H9 (cell line): ENCODE measurements at regions not wholly inside any gene's neighbourhood (a gene's known extent, or its start where the extent isn't known, plus 50 kb on each side); places are given as distances from the start of the nearest gene placed in this dataset.

Experiments
- DNase-seq: peaks from one replicate; pipeline ENCODE4 v3.0.0-alpha.2; 2017
- H2AFZ ChIP-seq: one replicate; pipeline ENCODE4 v1.6.1; 2013; ENCODE audit warnings: mild to moderate bottlenecking, low read length, control low read depth, moderate library complexity
- H2AK5ac ChIP-seq: 2 replicates; pipeline ENCODE4 v1.6.1; 2013; ENCODE audit warnings: low read length, control low read depth, mixed read lengths; ENCODE audit not compliant: insufficient read length
- H2BK120ac ChIP-seq: one replicate; pipeline ENCODE4 v1.6.1; 2013; ENCODE audit warnings: low read depth, mild to moderate bottlenecking, low read length, control low read depth, inconsistent platforms; ENCODE audit not compliant: poor library complexity, severe bottlenecking
- H2BK12ac ChIP-seq: 2 replicates; pipeline ENCODE4 v1.6.1; 2013; ENCODE audit warnings: low read length, control low read depth, mixed read lengths, low read depth; ENCODE audit not compliant: insufficient read length
- H2BK15ac ChIP-seq: 2 replicates; pipeline ENCODE4 v1.6.1; 2013; ENCODE audit warnings: low read depth, low read length, control low read depth
- H2BK20ac ChIP-seq: one replicate; pipeline ENCODE4 v1.6.1; 2013; ENCODE audit warnings: low read depth, mild to moderate bottlenecking, low read length, control low read depth, inconsistent platforms; ENCODE audit not compliant: poor library complexity, severe bottlenecking
- H2BK5ac ChIP-seq: 2 replicates; pipeline ENCODE4 v1.6.1; 2013; ENCODE audit warnings: low read length, control low read depth, mixed read lengths; ENCODE audit not compliant: insufficient read length
- H3K14ac ChIP-seq: 2 replicates; pipeline ENCODE4 v1.6.1; 2013; ENCODE audit warnings: low read length, control low read depth; ENCODE audit not compliant: insufficient read depth
- H3K18ac ChIP-seq: 2 replicates; pipeline ENCODE4 v1.6.1; 2013; ENCODE audit warnings: low read depth, mild to moderate bottlenecking, mixed read lengths, low read length, control low read depth; ENCODE audit not compliant: insufficient read length
- H3K23ac ChIP-seq: 2 replicates; pipeline ENCODE4 v1.6.1; 2013; ENCODE audit warnings: low read length, control low read depth, mixed read lengths, low read depth; ENCODE audit not compliant: insufficient read length
- H3K23me2 ChIP-seq: 2 replicates; pipeline ENCODE4 v1.6.1; 2013; ENCODE audit warnings: low read depth, mild to moderate bottlenecking, mixed read lengths, low read length, control low read depth; ENCODE audit not compliant: insufficient read length, poor library complexity, severe bottlenecking
- H3K27ac ChIP-seq: 2 replicates; pipeline ENCODE4 v1.5.1; 2013; ENCODE audit warnings: low read length, control low read depth, mixed read lengths, low read depth; ENCODE audit not compliant: insufficient read length
- H3K27me3 ChIP-seq: 2 replicates; pipeline ENCODE4 v1.6.1; 2013; ENCODE audit warnings: low read length, control low read depth, inconsistent platforms; ENCODE audit not compliant: insufficient read depth
- H3K4ac ChIP-seq: 2 replicates; pipeline ENCODE4 v1.6.1; 2013; ENCODE audit warnings: low read depth, mild to moderate bottlenecking, control low read depth, inconsistent platforms, low read length, moderate library complexity
- H3K4me1 ChIP-seq: 2 replicates; pipeline ENCODE4 v1.6.1; 2013; ENCODE audit warnings: low read length, control low read depth, inconsistent platforms; ENCODE audit not compliant: insufficient read depth
- H3K4me2 ChIP-seq: 2 replicates; pipeline ENCODE4 v1.6.1; 2013; ENCODE audit warnings: low read length, control low read depth, mixed read lengths; ENCODE audit not compliant: insufficient read length, insufficient read depth
- H3K56ac ChIP-seq: 2 replicates; pipeline ENCODE4 v1.6.1; 2013; ENCODE audit warnings: low read depth, mild to moderate bottlenecking, mixed read lengths, low read length, control low read depth; ENCODE audit not compliant: insufficient read length
- H3K79me1 ChIP-seq: 2 replicates; pipeline ENCODE4 v1.6.1; 2013; ENCODE audit warnings: low read depth, mild to moderate bottlenecking, moderate library complexity, low read length, control low read depth, inconsistent platforms; ENCODE audit not compliant: insufficient read depth, poor library complexity, severe bottlenecking
- H3K79me2 ChIP-seq: 2 replicates; pipeline ENCODE4 v1.6.1; 2013; ENCODE audit warnings: low read length, control low read depth, inconsistent platforms; ENCODE audit not compliant: insufficient read depth
- H3K9ac ChIP-seq: 2 replicates; pipeline ENCODE4 v1.6.1; 2013; ENCODE audit warnings: low read length, control low read depth, mixed read lengths; ENCODE audit not compliant: insufficient read length; ENCODE audit errors: extremely low read depth
- H3K9me3 ChIP-seq: one replicate; pipeline ENCODE4 v1.6.1; 2013; ENCODE audit warnings: low read depth, low read length, inconsistent platforms; ENCODE audit not compliant: control insufficient read depth
- H3T11ph ChIP-seq: one replicate; pipeline ENCODE4 v1.6.1; 2013; ENCODE audit warnings: mild to moderate bottlenecking, low read length, control low read depth, inconsistent platforms
- H4K20me1 ChIP-seq: one replicate; pipeline ENCODE4 v1.6.1; 2013; ENCODE audit not compliant: control insufficient read depth, insufficient read length, insufficient read depth
- H4K5ac ChIP-seq: 2 replicates; pipeline ENCODE4 v1.6.1; 2013; ENCODE audit warnings: low read depth, mild to moderate bottlenecking, mixed read lengths, low read length, control low read depth; ENCODE audit not compliant: insufficient read length
- H4K8ac ChIP-seq: replicated peaks from 2 replicates; pipeline ENCODE4 v1.6.1; 2013; ENCODE audit warnings: low read length, control low read depth, mixed read lengths, low read depth; ENCODE audit not compliant: insufficient read length
- H4K91ac ChIP-seq: 2 replicates; pipeline ENCODE4 v1.6.1; 2013; ENCODE audit warnings: low read depth, mild to moderate bottlenecking, moderate library complexity, mixed read lengths, low read length, control low read depth; ENCODE audit not compliant: insufficient read length
- H3K27ac Mint-ChIP-seq, 3 experiments: 2 replicates in 2 of 3; 3 replicates in 1 of 3; pipeline ENCODE4 v1.8.0; 2020 to 2021; ENCODE audit warnings: mixed read lengths in 3 of 3, mild to moderate bottlenecking in 1 of 3, moderate library complexity in 1 of 3
- H3K27me3 Mint-ChIP-seq: 2 replicates; pipeline ENCODE4 v1.8.0; 2021; ENCODE audit warnings: low read depth, mild to moderate bottlenecking, moderate library complexity, mixed read lengths
- H3K36me3 Mint-ChIP-seq, 3 experiments: 2 replicates in 2 of 3; 3 replicates in 1 of 3; pipeline ENCODE4 v1.8.0; 2020 to 2021; ENCODE audit warnings: low read depth in 3 of 3, mixed read lengths in 3 of 3; ENCODE audit not compliant: insufficient read depth in 1 of 3
- H3K4me1 Mint-ChIP-seq, 2 experiments: 2 replicates each; pipeline ENCODE4 v1.8.0; 2020; ENCODE audit warnings: mixed read lengths in 2 of 2
- H3K4me3 Mint-ChIP-seq, 2 experiments: 2 replicates in 1 of 2; 3 replicates in 1 of 2; pipeline ENCODE4 v1.8.0; 2020 to 2021; ENCODE audit warnings: mild to moderate bottlenecking in 2 of 2, mixed read lengths in 2 of 2, moderate library complexity in 1 of 2
- H3K9me3 Mint-ChIP-seq, 2 experiments: 2 replicates in 1 of 2; 3 replicates in 1 of 2; pipeline ENCODE4 v1.8.0; 2020; ENCODE audit warnings: mild to moderate bottlenecking in 2 of 2, mixed read lengths in 2 of 2, moderate library complexity in 1 of 2
- CTCF ChIP-seq: fragments of 200-600 bp; sonication (generic); conservative IDR thresholded peaks from 3 replicates; pipeline ENCODE4 v1.8.0; 2021; ENCODE audit warnings: antibody characterized with exemption, mild to moderate bottlenecking

DNA sequence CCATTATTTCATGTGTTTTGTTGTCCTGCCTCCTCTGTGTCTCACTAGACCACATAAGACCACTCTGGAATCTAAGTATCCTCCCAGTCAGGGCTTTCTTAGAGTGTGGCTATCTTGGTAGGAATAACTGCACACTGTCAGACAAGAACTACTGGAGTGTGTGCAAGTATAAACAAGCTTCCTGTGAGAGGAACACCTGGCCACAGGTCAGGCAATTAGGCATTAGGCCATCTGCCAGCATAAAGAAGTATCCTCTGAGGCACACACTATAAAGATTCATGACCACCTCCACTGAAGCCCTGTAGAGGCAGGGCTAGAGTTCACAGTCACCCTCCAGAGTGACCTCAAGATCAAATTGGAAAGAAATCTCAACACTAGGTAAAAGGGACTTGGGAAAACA, 507.0 kb upstream of the PABPC4L start:
- no peak overlapping the region for H2BK12ac ChIP-seq
- no peaks in the 10 kb centered on the region for H3K23me2 ChIP-seq
- no peak overlapping the region for H3K18ac ChIP-seq
- no peak overlapping the region for H2BK120ac ChIP-seq
- H3K9me3 ChIP-seq: no peaks in the 10 kb centered on the region
- Mint-ChIP-seq H3K27me3 (no peaks in the 10 kb centered on the region), H3K27ac (no peak overlapping the region), H3K9me3 (peaks cover 4% of the 10 kb centered on the region in 2 experiments; a peak in 3 of 5 replicates), H3K4me1 (peaks cover 6% of the 10 kb centered on the region in 2 experiments), H3K36me3 (peaks cover 4 to 14% (median 6%) of the 10 kb centered on the region in 3 experiments; a peak in 4 of 7 replicates), H3K4me3 (no peak overlapping the region)
- no peaks in the 10 kb centered on the region for H4K20me1 ChIP-seq
- H2AFZ ChIP-seq: no peak overlapping the region
- no peak overlapping the region for H2BK20ac ChIP-seq
- H3K4me2 ChIP-seq: no peak overlapping the region
- no peaks in the 10 kb centered on the region for H3K79me2 ChIP-seq
- no peak overlapping the region for H3K27ac ChIP-seq
- H2BK15ac ChIP-seq: no peak overlapping the region
- no peaks in the 10 kb centered on the region for H3K79me1 ChIP-seq
- no peak for TF ChIP-seq CTCF
- DNase-seq: no peak
- H3K27me3 ChIP-seq: no peaks in the 10 kb centered on the region
- no peak overlapping the region for H4K5ac ChIP-seq
- no peak overlapping the region for H3K23ac ChIP-seq
- H4K8ac ChIP-seq: no peak overlapping the region
- no peak overlapping the region for H2BK5ac ChIP-seq
- no peaks in the 10 kb centered on the region for H3K4me1 ChIP-seq
- no peak overlapping the region for H3K56ac ChIP-seq
- no peak overlapping the region for H3T11ph ChIP-seq
- no peak overlapping the region for H3K9ac ChIP-seq
- no peak overlapping the region for H2AK5ac ChIP-seq
- H4K91ac ChIP-seq: no peak overlapping the region
- H3K4ac ChIP-seq: no peak overlapping the region
- no peak overlapping the region for H3K14ac ChIP-seq
